GM23338 (cell line): ENCODE measurements at regions not wholly inside any gene's neighbourhood (a gene's known extent, or its start where the extent isn't known, plus 50 kb on each side); places are given as distances from the start of the nearest gene placed in this dataset.

Source experiments
- ATAC-seq: fragments of 200-7000 bp; cut with Tn5 transposase; 3 replicates; pipeline ENCODE4 v1.9.1; 2020
- DNase-seq: peaks from one replicate; pipeline ENCODE4 v3.0.0-alpha.2; 2015; ENCODE audit warnings: low spot score
- H2AFZ ChIP-seq: fragments of 200-600 bp; sonication (generic); 2 replicates; pipeline ENCODE4 v1.8.0; 2016; ENCODE audit warnings: antibody characterized with exemption, mild to moderate bottlenecking, moderate library complexity
- H3F3A ChIP-seq: fragments of 200-600 bp; sonication (generic); replicated peaks from 2 replicates; pipeline ENCODE4 v1.8.0; 2017; ENCODE audit warnings: antibody characterized with exemption, mixed run types, low read depth
- H3K27ac ChIP-seq: fragments of 200-600 bp; sonication (generic); 2 replicates; pipeline ENCODE4 v1.6.1; 2016; ENCODE audit warnings: low read depth
- H3K27me3 ChIP-seq: fragments of 200-600 bp; sonication (generic); 2 replicates; pipeline ENCODE4 v1.8.0; 2016; ENCODE audit warnings: mild to moderate bottlenecking, mixed run types, moderate library complexity; ENCODE audit not compliant: insufficient read depth
- H3K36me3 ChIP-seq: fragments of 200-600 bp; sonication (generic); 2 replicates; pipeline ENCODE4 v1.8.0; 2016; ENCODE audit warnings: mild to moderate bottlenecking; ENCODE audit not compliant: insufficient read depth
- H3K4me1 ChIP-seq: fragments of 200-600 bp; sonication (generic); 2 replicates; pipeline ENCODE4 v1.8.0; 2016; ENCODE audit warnings: mild to moderate bottlenecking, moderate library complexity; ENCODE audit not compliant: insufficient read depth
- H3K4me2 ChIP-seq: fragments of 200-600 bp; sonication (generic); 2 replicates; pipeline ENCODE4 v1.7.1; 2017; ENCODE audit warnings: mixed run types
- H3K4me3 ChIP-seq: fragments of 200-600 bp; sonication (generic); 2 replicates; pipeline ENCODE4 v1.6.1; 2016; ENCODE audit warnings: mixed run types
- H3K79me2 ChIP-seq: fragments of 200-600 bp; sonication (generic); replicated peaks from 2 replicates; pipeline ENCODE4 v1.8.0; 2017; ENCODE audit warnings: mild to moderate bottlenecking; ENCODE audit not compliant: insufficient read depth
- H3K9me2 ChIP-seq: fragments of 200-600 bp; sonication (generic); 2 replicates; pipeline ENCODE4 v1.8.0; 2017; ENCODE audit not compliant: insufficient read depth
- H4K20me1 ChIP-seq: fragments of 200-600 bp; sonication (generic); replicated peaks from 2 replicates; pipeline ENCODE4 v1.8.0; 2017; ENCODE audit warnings: mild to moderate bottlenecking; ENCODE audit not compliant: insufficient read depth
- H3K27ac Mint-ChIP-seq: 2 replicates; pipeline ENCODE4 v1.8.0; 2020; ENCODE audit warnings: inconsistent platforms, mild to moderate bottlenecking, moderate library complexity, mixed read lengths
- H3K27me3 Mint-ChIP-seq: 3 replicates; pipeline ENCODE4 v1.8.0; 2022; ENCODE audit warnings: low read depth, mild to moderate bottlenecking, moderate library complexity, mixed read lengths, inconsistent platforms; ENCODE audit not compliant: insufficient read depth, poor library complexity
- H3K36me3 Mint-ChIP-seq: 3 replicates; pipeline ENCODE4 v1.8.0; 2021; ENCODE audit warnings: low read depth, mild to moderate bottlenecking, inconsistent platforms, moderate library complexity, mixed read lengths
- H3K4me1 Mint-ChIP-seq: 3 replicates; pipeline ENCODE4 v1.8.0; 2020; ENCODE audit warnings: mild to moderate bottlenecking, inconsistent platforms, mixed read lengths
- H3K4me3 Mint-ChIP-seq: 3 replicates; pipeline ENCODE4 v1.8.0; 2021; ENCODE audit warnings: moderate library complexity, mild to moderate bottlenecking, inconsistent platforms, mixed read lengths
- H3K9me3 Mint-ChIP-seq: 3 replicates; pipeline ENCODE4 v1.8.0; 2020; ENCODE audit warnings: moderate library complexity, mild to moderate bottlenecking, inconsistent platforms, mixed read lengths
- ZNF114 ChIP-seq: fragments of 250-450 bp; sonication (Bioruptor Pico); IDR thresholded peaks from 2 replicates; pipeline ENCODE4 v1.5.0; 2020; ENCODE audit warnings: mild to moderate bottlenecking, moderate library complexity
- TF ChIP-seq, protein P1 (sequence below), 2 experiments: fragments of 200-600 bp in 1 of 2; sonication (generic) in 1 of 2; conservative IDR thresholded peaks; 2 replicates each; pipeline versions ENCODE4 v1.5.1 to v1.6.1; 2016 to 2017; ENCODE audit warnings: antibody characterized with exemption in 2 of 2, low read depth in 2 of 2, mild to moderate bottlenecking in 2 of 2, moderate library complexity in 1 of 2
- TF ChIP-seq, protein P2 (sequence below): fragments of 250-450 bp; sonication (Bioruptor Pico); IDR thresholded peaks from 2 replicates; pipeline ENCODE4 v1.5.0; 2020; ENCODE audit warnings: mild to moderate bottlenecking, moderate library complexity
- TF ChIP-seq, protein P3 (sequence below): IDR thresholded peaks from one replicate; pipeline ENCODE4 v1.6.1; 2018; ENCODE audit warnings: antibody characterized with exemption; ENCODE audit not compliant: unreplicated experiment

DNA sequence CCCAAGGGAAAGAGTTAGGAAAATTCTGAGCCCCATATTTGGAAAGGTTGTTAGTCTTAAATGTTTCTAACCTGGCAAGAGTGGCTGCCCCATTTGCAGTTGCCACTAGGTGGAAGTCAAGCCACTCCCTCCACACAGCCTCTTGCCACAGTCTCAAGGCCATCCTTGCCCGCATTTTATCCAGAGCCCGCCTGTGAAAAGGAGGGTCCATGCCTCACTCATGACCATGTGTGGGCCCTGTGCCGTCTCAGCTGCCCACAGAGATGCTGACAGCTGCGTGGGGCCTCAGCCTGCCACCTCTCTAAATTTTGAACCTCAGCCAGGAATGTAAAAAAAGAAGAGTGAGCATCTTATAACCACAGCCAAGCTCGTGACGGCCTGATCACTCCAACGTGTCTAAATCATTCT is 201.5 kb upstream of the FAM241A start:
- no peak for TF ChIP-seq ZNF114 (CRISPR knock-in tag)
- TF ChIP-seq, protein P1, sequence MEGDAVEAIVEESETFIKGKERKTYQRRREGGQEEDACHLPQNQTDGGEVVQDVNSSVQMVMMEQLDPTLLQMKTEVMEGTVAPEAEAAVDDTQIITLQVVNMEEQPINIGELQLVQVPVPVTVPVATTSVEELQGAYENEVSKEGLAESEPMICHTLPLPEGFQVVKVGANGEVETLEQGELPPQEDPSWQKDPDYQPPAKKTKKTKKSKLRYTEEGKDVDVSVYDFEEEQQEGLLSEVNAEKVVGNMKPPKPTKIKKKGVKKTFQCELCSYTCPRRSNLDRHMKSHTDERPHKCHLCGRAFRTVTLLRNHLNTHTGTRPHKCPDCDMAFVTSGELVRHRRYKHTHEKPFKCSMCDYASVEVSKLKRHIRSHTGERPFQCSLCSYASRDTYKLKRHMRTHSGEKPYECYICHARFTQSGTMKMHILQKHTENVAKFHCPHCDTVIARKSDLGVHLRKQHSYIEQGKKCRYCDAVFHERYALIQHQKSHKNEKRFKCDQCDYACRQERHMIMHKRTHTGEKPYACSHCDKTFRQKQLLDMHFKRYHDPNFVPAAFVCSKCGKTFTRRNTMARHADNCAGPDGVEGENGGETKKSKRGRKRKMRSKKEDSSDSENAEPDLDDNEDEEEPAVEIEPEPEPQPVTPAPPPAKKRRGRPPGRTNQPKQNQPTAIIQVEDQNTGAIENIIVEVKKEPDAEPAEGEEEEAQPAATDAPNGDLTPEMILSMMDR (conservative IDR thresholded peaks at IDR 0.05; ENCODE audit: low read depth in 2 of 2) = peak; percentile 72 to 90
- peak; percentile 78 for DNase-seq
- peak; percentile 99 for ATAC-seq
- no peak overlapping the region for H3K4me3 ChIP-seq
- no peaks in the 10 kb centered on the region for H3K36me3 ChIP-seq
- Mint-ChIP-seq H3K36me3 (no peaks in the 10 kb centered on the region), H3K4me1 (peaks cover 10% of the 10 kb centered on the region), H3K4me3 (no peak overlapping the region), H3K9me3 (no peaks in the 10 kb centered on the region), H3K27me3 (no peaks in the 10 kb centered on the region), H3K27ac (no peak overlapping the region; the same call in 1 of the 2 replicates)
- H2AFZ ChIP-seq = peak overlapping the region; percentile 57; the same call in 1 of the 2 replicates
- H3K27me3 ChIP-seq = no peaks in the 10 kb centered on the region
- no peaks in the 10 kb centered on the region for H4K20me1 ChIP-seq
- no peaks in the 10 kb centered on the region for H3K79me2 ChIP-seq
- H3K4me2 ChIP-seq = no peak overlapping the region
- H3K9me2 ChIP-seq = no peaks in the 10 kb centered on the region
- no peaks in the 10 kb centered on the region for H3F3A ChIP-seq
- no peak overlapping the region for H3K27ac ChIP-seq
- no peaks in the 10 kb centered on the region for H3K4me1 ChIP-seq

DNA sequence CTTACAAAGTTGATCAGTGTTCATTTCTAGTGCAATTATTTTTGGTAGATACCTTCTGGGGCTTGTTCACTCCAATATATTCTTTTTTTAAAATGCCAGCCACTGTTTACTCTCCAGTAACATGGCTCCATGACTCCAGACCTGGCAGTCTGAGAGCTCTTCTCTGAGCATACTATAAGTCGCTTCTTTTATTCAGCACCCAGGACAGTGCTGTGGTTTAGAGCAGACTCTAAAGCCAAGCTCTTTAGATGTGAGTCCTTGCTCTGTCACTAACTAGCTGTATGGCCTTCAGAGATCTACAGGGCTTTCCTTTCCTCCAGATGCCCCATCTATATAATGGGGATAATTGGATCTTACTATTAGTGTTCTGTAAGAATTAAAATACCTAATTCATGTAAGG is 200.2 kb upstream of the FAM241A start:
- Histone ChIP-seq H3F3A (no peaks in the 10 kb centered on the region), H3K9me2 (no peaks in the 10 kb centered on the region), H3K27ac (no peak overlapping the region), H3K36me3 (no peaks in the 10 kb centered on the region), H3K4me2 (no peak overlapping the region), H4K20me1 (no peaks in the 10 kb centered on the region), H3K79me2 (no peaks in the 10 kb centered on the region), H2AFZ (no peak overlapping the region), H3K4me1 (no peaks in the 10 kb centered on the region), H3K4me3 (no peak overlapping the region), H3K27me3 (no peaks in the 10 kb centered on the region)
- Mint-ChIP-seq H3K27me3 (no peaks in the 10 kb centered on the region), H3K4me1 (peaks cover 10% of the 10 kb centered on the region), H3K27ac (no peak overlapping the region), H3K4me3 (no peak overlapping the region), H3K9me3 (peaks cover 8% of the 10 kb centered on the region; the same call in 1 of the 3 replicates), H3K36me3 (no peaks in the 10 kb centered on the region)
- peak; percentile 72 for ATAC-seq
- DNase-seq = peak; percentile 34
- TF ChIP-seq, protein P2, sequence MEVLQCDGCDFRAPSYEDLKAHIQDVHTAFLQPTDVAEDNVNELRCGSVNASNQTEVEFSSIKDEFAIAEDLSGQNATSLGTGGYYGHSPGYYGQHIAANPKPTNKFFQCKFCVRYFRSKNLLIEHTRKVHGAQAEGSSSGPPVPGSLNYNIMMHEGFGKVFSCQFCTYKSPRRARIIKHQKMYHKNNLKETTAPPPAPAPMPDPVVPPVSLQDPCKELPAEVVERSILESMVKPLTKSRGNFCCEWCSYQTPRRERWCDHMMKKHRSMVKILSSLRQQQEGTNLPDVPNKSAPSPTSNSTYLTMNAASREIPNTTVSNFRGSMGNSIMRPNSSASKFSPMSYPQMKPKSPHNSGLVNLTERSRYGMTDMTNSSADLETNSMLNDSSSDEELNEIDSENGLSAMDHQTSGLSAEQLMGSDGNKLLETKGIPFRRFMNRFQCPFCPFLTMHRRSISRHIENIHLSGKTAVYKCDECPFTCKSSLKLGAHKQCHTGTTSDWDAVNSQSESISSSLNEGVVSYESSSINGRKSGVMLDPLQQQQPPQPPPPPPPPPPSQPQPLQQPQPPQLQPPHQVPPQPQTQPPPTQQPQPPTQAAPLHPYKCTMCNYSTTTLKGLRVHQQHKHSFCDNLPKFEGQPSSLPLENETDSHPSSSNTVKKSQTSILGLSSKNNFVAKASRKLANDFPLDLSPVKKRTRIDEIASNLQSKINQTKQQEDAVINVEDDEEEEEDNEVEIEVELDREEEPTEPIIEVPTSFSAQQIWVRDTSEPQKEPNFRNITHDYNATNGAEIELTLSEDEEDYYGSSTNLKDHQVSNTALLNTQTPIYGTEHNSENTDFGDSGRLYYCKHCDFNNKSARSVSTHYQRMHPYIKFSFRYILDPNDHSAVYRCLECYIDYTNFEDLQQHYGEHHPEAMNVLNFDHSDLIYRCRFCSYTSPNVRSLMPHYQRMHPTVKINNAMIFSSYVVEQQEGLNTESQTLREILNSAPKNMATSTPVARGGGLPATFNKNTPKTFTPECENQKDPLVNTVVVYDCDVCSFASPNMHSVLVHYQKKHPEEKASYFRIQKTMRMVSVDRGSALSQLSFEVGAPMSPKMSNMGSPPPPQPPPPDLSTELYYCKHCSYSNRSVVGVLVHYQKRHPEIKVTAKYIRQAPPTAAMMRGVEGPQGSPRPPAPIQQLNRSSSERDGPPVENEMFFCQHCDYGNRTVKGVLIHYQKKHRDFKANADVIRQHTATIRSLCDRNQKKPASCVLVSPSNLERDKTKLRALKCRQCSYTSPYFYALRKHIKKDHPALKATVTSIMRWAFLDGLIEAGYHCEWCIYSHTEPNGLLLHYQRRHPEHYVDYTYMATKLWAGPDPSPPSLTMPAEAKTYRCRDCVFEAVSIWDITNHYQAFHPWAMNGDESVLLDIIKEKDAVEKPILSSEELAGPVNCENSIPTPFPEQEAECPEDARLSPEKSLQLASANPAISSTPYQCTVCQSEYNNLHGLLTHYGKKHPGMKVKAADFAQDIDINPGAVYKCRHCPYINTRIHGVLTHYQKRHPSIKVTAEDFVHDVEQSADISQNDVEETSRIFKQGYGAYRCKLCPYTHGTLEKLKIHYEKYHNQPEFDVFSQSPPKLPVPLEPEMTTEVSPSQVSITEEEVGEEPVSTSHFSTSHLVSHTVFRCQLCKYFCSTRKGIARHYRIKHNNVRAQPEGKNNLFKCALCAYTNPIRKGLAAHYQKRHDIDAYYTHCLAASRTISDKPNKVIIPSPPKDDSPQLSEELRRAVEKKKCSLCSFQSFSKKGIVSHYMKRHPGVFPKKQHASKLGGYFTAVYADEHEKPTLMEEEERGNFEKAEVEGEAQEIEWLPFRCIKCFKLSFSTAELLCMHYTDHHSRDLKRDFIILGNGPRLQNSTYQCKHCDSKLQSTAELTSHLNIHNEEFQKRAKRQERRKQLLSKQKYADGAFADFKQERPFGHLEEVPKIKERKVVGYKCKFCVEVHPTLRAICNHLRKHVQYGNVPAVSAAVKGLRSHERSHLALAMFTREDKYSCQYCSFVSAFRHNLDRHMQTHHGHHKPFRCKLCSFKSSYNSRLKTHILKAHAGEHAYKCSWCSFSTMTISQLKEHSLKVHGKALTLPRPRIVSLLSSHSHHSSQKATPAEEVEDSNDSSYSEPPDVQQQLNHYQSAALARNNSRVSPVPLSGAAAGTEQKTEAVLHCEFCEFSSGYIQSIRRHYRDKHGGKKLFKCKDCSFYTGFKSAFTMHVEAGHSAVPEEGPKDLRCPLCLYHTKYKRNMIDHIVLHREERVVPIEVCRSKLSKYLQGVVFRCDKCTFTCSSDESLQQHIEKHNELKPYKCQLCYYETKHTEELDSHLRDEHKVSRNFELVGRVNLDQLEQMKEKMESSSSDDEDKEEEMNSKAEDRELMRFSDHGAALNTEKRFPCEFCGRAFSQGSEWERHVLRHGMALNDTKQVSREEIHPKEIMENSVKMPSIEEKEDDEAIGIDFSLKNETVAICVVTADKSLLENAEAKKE (CRISPR knock-in tag) = no peak
- TF ChIP-seq, protein P3, sequence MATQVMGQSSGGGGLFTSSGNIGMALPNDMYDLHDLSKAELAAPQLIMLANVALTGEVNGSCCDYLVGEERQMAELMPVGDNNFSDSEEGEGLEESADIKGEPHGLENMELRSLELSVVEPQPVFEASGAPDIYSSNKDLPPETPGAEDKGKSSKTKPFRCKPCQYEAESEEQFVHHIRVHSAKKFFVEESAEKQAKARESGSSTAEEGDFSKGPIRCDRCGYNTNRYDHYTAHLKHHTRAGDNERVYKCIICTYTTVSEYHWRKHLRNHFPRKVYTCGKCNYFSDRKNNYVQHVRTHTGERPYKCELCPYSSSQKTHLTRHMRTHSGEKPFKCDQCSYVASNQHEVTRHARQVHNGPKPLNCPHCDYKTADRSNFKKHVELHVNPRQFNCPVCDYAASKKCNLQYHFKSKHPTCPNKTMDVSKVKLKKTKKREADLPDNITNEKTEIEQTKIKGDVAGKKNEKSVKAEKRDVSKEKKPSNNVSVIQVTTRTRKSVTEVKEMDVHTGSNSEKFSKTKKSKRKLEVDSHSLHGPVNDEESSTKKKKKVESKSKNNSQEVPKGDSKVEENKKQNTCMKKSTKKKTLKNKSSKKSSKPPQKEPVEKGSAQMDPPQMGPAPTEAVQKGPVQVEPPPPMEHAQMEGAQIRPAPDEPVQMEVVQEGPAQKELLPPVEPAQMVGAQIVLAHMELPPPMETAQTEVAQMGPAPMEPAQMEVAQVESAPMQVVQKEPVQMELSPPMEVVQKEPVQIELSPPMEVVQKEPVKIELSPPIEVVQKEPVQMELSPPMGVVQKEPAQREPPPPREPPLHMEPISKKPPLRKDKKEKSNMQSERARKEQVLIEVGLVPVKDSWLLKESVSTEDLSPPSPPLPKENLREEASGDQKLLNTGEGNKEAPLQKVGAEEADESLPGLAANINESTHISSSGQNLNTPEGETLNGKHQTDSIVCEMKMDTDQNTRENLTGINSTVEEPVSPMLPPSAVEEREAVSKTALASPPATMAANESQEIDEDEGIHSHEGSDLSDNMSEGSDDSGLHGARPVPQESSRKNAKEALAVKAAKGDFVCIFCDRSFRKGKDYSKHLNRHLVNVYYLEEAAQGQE = peak; percentile 65
